ENCODE measurements at regions not wholly inside any gene's neighbourhood (a gene's known extent, or its start where the extent isn't known, plus 50 kb on each side); places are given as distances from the start of the nearest gene placed in this dataset.

- TF ChIP-seq CTCF (IDR thresholded peaks at IDR 0.05; ENCODE audit: low read length) (no peak), EZH2 (IDR thresholded peaks at IDR 0.05; ENCODE audit: borderline replicate concordance, low read length) (no peak)
Observed at GRCh38 chr3:124572851-124573405, 157.3 kb upstream of the UMPS start.
